PFSK-1 (cell line): ENCODE measurements at regions not wholly inside any gene's neighbourhood (a gene's known extent, or its start where the extent isn't known, plus 50 kb on each side); places are given as distances from the start of the nearest gene placed in this dataset.

Source experiments
- FOXP2 ChIP-seq: optimal IDR thresholded peaks from 2 replicates; pipeline ENCODE3; 2011; ENCODE audit warnings: borderline replicate concordance, control low read depth, inconsistent platforms; ENCODE audit not compliant: insufficient read depth; ENCODE audit errors: extremely low read length, extremely low read depth
- POLR2AphosphoS5 ChIP-seq: IDR thresholded peaks from 2 replicates; pipeline ENCODE4 v1.6.1; 2012; ENCODE audit warnings: low read depth, mild to moderate bottlenecking, control low read depth, low read length, moderate library complexity
- REST ChIP-seq, 2 experiments: IDR thresholded peaks; 2 replicates each; pipeline versions ENCODE4 v1.6.1 to v1.8.0; 2011 to 2012; ENCODE audit warnings: low read depth in 2 of 2, low read length in 2 of 2, control low read depth in 1 of 2, inconsistent platforms in 1 of 2, mild to moderate bottlenecking in 1 of 2, moderate library complexity in 1 of 2; ENCODE audit not compliant: insufficient read depth in 1 of 2
- SIN3A ChIP-seq: IDR thresholded peaks from 2 replicates; pipeline ENCODE4 v1.6.1; 2012; ENCODE audit warnings: mild to moderate bottlenecking, low read length, moderate library complexity, borderline replicate concordance; ENCODE audit not compliant: insufficient read depth
- TAF1 ChIP-seq: IDR thresholded peaks from 2 replicates; pipeline ENCODE4 v1.6.1; 2012; ENCODE audit warnings: low read length, control low read depth, borderline replicate concordance; ENCODE audit not compliant: insufficient read depth

- TF ChIP-seq FOXP2, result no peak
- TF ChIP-seq REST (IDR thresholded peaks at IDR 0.05; ENCODE audit: insufficient read depth in 1 of 2, low read depth in 2 of 2, low read length in 2 of 2), result no peak
- no peak for TF ChIP-seq SIN3A
- TF ChIP-seq POLR2AphosphoS5, result no peak
Observed at GRCh38 chr6:135644394-135644793, 146.9 kb upstream of the AHI1 start.

- TF ChIP-seq FOXP2 (no peak), POLR2AphosphoS5 (no peak), REST (IDR thresholded peaks at IDR 0.05; ENCODE audit: insufficient read depth in 1 of 2, low read depth in 2 of 2, low read length in 2 of 2) (no peak), TAF1 (no peak), SIN3A (no peak)
Observed at GRCh38 chr6:135647521-135647920, 150.0 kb upstream of the AHI1 start.

- TF ChIP-seq FOXP2, result no peak
- TF ChIP-seq TAF1, result no peak
- no peak for TF ChIP-seq POLR2AphosphoS5
- no peak for TF ChIP-seq REST (IDR thresholded peaks at IDR 0.05; ENCODE audit: insufficient read depth in 1 of 2, low read depth in 2 of 2, low read length in 2 of 2)
- TF ChIP-seq SIN3A, result no peak
Observed at GRCh38 chr6:135651964-135652755, 154.6 kb upstream of the AHI1 start.

GRCh38 chr6:135655055-135655454 lies 157.5 kb upstream of the AHI1 start:
- TF ChIP-seq REST (IDR thresholded peaks at IDR 0.05; ENCODE audit: insufficient read depth in 1 of 2, low read depth in 2 of 2, low read length in 2 of 2) (no peak), FOXP2 (no peak), SIN3A (no peak), TAF1 (no peak), POLR2AphosphoS5 (no peak)

GRCh38 chr6:135657207-135657606 lies 159.7 kb upstream of the AHI1 start:
- TF ChIP-seq FOXP2 (no peak), SIN3A (no peak), POLR2AphosphoS5 (no peak), REST (IDR thresholded peaks at IDR 0.05; ENCODE audit: insufficient read depth in 1 of 2, low read depth in 2 of 2, low read length in 2 of 2) (no peak), TAF1 (no peak)
